ENCODE measurements at regions not wholly inside any gene's neighbourhood (a gene's known extent, or its start where the extent isn't known, plus 50 kb on each side); places are given as distances from the start of the nearest gene placed in this dataset.

DNA sequence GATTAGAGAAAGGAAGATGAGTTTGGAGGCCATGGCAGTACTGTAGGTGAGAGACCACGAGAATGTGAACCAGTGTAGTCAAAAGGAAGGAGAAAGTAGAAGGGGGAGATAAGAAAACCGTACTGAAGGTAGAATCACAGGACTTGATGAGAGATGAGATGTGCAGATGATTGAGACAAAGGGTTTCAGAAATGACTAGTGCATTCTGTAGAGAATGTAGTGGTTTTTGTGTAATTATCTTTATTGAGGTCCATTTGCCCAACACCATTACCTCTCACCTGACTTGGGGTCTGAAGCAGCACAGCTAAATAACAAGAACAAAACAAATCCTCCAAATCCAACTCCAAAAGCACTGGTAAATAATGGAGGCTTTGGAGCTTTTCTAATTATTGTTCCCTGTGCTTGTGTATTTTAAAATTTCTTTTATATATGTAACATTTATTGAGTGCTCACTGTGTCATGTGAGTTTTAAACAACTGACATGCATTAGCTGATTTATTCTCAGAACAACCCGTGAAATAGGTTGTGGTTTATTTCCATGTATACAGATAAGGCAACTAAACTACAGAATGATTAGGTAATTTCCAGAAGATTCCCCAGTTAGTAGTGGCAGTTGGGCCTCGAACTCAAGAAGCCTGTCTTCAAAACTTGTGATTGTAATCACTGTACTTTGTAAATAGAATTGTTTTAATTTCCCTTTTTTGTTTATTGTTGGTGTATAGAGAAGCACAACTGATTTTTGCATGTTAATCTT lies 390.0 kb downstream of the AEBP2 start:
- TF ChIP-seq CTCF (IDR thresholded peaks at IDR 0.05 in 2 of 3, conservative IDR thresholded peaks at IDR 0.05 in 1 of 3; ENCODE audit: borderline replicate concordance in 1 of 3, insufficient read depth in 1 of 3, low read depth in 2 of 3, low read length in 2 of 3) (no peak), ELF1 (IDR thresholded peaks at IDR 0.05; ENCODE audit: borderline replicate concordance, low read depth) (no peak), POLR2AphosphoS5 (IDR thresholded peaks at IDR 0.05; ENCODE audit: low read depth, low read length) (no peak), TCF7L2 (IDR thresholded peaks at IDR 0.05; ENCODE audit: borderline replicate concordance, extremely low read depth, insufficient read depth, insufficient read length) (no peak), SIN3A (IDR thresholded peaks at IDR 0.05; ENCODE audit: low read depth) (no peak), EZH2 (IDR thresholded peaks at IDR 0.05) (no peak)
